MM.1S (cell line): ENCODE measurements at regions not wholly inside any gene's neighbourhood (a gene's known extent, or its start where the extent isn't known, plus 50 kb on each side); places are given as distances from the start of the nearest gene placed in this dataset.

Source experiments
- CTCF ChIP-seq: fragments of 300-600 bp; sonication (generic); IDR thresholded peaks from 2 replicates; pipeline ENCODE4 v1.5.1; 2016; ENCODE audit warnings: antibody characterized with exemption, low read length, mixed read lengths
- EZH2 ChIP-seq: fragments of 300-600 bp; sonication (generic); optimal IDR thresholded peaks from 2 replicates; pipeline ENCODE3; 2017; ENCODE audit warnings: low read depth, mild to moderate bottlenecking, antibody characterized with exemption, low read length, mixed read lengths

GRCh38 chr18:45252474-45252873 is 362.8 kb upstream of the SLC14A2 start:
- no peak for TF ChIP-seq CTCF
- no peak for TF ChIP-seq EZH2
